T-helper 17 cell (primary cell): ENCODE measurements at regions not wholly inside any gene's neighbourhood (a gene's known extent, or its start where the extent isn't known, plus 50 kb on each side); places are given as distances from the start of the nearest gene placed in this dataset.
A peak's percentile ranks its signal among the peaks of the same experiment; 100 is the strongest.

ENCODE experiments used
- ATAC-seq: fragments of 150-1000 bp; cut with Tn5 transposase; 2 replicates; pipeline ENCODE4 v1.10.0; 2021; ENCODE audit warnings: mild to moderate bottlenecking, moderate library complexity
- DNase-seq, 3 donors: peaks; one replicate each; pipeline versions ENCODE4 v3.0.0 to v3.0.0-alpha.2; 2020 to 2021
- H3K9me3 ChIP-seq: one replicate; pipeline ENCODE4 v1.7.0; 2013; ENCODE audit warnings: low read length, mild to moderate bottlenecking; ENCODE audit not compliant: control insufficient read depth, poor library complexity, severe bottlenecking
- H3K27ac Mint-ChIP-seq: one replicate; pipeline ENCODE4 v1.8.0; 2022; ENCODE audit warnings: mild to moderate bottlenecking, moderate library complexity, mixed read lengths
- H3K27me3 Mint-ChIP-seq: one replicate; pipeline ENCODE4 v1.8.0; 2022; ENCODE audit warnings: mixed read lengths
- H3K36me3 Mint-ChIP-seq: one replicate; pipeline ENCODE4 v1.8.0; 2022; ENCODE audit warnings: low read depth, mixed read lengths
- H3K4me1 Mint-ChIP-seq: one replicate; pipeline ENCODE4 v1.8.0; 2022; ENCODE audit warnings: mild to moderate bottlenecking, mixed read lengths
- H3K4me3 Mint-ChIP-seq: one replicate; pipeline ENCODE4 v1.8.0; 2022; ENCODE audit warnings: mild to moderate bottlenecking, moderate library complexity, mixed read lengths

GRCh38 chr16:62644030-62644812 is 608.0 kb upstream of the CDH8 start:
- Mint-ChIP-seq H3K4me3 (no peak overlapping the region), H3K27ac (no peak overlapping the region), H3K27me3 (no peaks in the 10 kb centered on the region), H3K4me1 (no peaks in the 10 kb centered on the region), H3K36me3 (no peaks in the 10 kb centered on the region)
- ATAC-seq (no peak), DNase-seq (no peak)
- H3K9me3 ChIP-seq = no peaks in the 10 kb centered on the region

DNA sequence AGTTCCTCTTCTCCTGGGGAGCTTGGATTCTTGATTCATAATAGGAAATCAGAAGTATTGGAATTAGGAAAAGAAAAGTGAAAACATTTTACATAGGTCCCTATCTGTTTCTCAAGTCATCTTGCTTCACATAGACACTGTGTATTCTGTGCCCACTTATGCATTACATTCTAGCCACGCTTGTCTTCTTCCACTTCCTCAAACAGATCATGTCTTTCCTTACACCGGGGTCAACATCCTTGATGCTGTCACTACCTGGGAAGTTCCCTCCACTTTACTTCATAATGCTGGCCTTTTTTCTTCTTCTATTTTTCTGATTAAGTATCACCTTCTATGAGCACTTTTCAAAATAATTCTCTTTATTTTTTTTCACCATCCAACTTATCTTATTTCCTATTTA is 606.4 kb upstream of the CDH8 start:
- no peak overlapping the region for H3K27ac Mint-ChIP-seq
- DNase-seq = no peak
- no peak for ATAC-seq
- H3K9me3 ChIP-seq = no peaks in the 10 kb centered on the region
- H3K36me3 Mint-ChIP-seq = no peaks in the 10 kb centered on the region
- H3K4me3 Mint-ChIP-seq = no peak overlapping the region
- no peaks in the 10 kb centered on the region for H3K27me3 Mint-ChIP-seq
- H3K4me1 Mint-ChIP-seq = no peaks in the 10 kb centered on the region

DNA sequence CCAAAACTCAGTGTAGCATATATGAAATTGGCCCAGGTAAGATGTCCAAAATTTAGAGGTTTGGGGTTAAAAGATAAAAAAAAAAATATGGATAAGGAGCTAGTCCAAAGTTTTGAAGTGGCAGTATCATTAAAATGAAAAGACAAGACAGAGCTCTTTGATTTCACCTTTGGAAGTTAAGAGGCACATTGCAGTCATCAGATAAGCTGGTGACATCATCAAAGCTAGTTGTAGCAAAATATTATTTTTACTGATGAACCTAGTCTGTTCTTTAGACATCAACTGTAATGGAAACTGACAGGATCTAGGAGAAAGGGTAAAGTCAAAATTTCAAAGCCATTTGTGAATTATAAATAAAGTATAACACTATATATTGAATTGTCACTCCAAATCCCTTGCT is 603.7 kb upstream of the CDH8 start:
- Mint-ChIP-seq H3K4me1 (no peaks in the 10 kb centered on the region), H3K36me3 (no peaks in the 10 kb centered on the region), H3K27me3 (no peaks in the 10 kb centered on the region), H3K4me3 (no peak overlapping the region), H3K27ac (no peak overlapping the region)
- no peaks in the 10 kb centered on the region for H3K9me3 ChIP-seq
- ATAC-seq (no peak), DNase-seq (no peak)

GRCh38 chr16:62638964-62639870 is 603.0 kb upstream of the CDH8 start:
- no peaks in the 10 kb centered on the region for H3K4me1 Mint-ChIP-seq
- ATAC-seq (peak; percentile 77), DNase-seq (no peak)
- H3K27me3 Mint-ChIP-seq = no peaks in the 10 kb centered on the region
- no peaks in the 10 kb centered on the region for H3K9me3 ChIP-seq
- H3K4me3 Mint-ChIP-seq = no peak overlapping the region
- no peaks in the 10 kb centered on the region for H3K36me3 Mint-ChIP-seq
- H3K27ac Mint-ChIP-seq = no peak overlapping the region

- H3K4me1 Mint-ChIP-seq = no peaks in the 10 kb centered on the region
- no peaks in the 10 kb centered on the region for H3K9me3 ChIP-seq
- H3K27ac Mint-ChIP-seq = no peak overlapping the region
- H3K4me3 Mint-ChIP-seq = no peak overlapping the region
- DNase-seq (no peak), ATAC-seq (no peak)
- no peaks in the 10 kb centered on the region for H3K27me3 Mint-ChIP-seq
- no peaks in the 10 kb centered on the region for H3K36me3 Mint-ChIP-seq
Observed at GRCh38 chr16:62638324-62638911, 602.2 kb upstream of the CDH8 start.

DNA sequence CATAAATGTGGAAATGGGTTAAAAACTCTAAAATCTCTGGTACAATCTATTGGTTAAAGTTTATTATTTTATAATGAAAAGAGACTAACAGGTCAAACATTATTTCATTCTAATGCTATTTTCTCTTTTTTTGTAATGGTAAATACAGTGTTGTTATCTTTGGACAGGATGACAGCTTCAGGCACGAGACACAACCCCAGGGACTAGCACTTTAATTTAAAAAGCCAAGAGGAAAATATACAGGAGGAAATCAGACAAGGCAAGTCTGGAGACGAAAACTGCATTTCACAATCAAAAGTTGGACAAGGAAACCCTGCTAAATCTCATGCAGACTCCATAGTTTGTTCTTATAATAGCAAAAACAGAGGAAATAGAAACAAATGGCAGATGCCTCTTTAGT is 589.1 kb upstream of the CDH8 start:
- H3K4me3 Mint-ChIP-seq = no peak overlapping the region
- H3K27me3 Mint-ChIP-seq = no peaks in the 10 kb centered on the region
- H3K4me1 Mint-ChIP-seq = no peaks in the 10 kb centered on the region
- no peaks in the 10 kb centered on the region for H3K9me3 ChIP-seq
- no peaks in the 10 kb centered on the region for H3K36me3 Mint-ChIP-seq
- no peak overlapping the region for H3K27ac Mint-ChIP-seq
- DNase-seq (no peak), ATAC-seq (no peak)

DNA sequence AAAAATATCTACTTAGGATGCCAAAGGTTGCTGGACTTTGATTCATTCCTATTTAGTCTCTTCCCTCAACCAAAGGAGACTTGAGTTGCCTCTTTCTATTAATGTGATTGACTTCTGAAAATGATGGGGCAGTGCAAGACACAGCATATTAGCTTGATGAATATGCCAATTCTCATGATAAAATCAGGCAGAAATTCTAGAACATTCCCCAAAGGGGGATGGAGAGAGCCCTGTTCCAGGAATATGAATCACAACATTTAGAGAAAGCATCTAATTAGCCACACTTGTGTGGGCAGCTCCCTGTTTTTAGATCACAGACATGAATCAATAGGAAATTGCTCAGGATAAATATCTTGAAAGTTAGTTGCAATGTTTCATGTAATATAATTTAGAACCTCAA is 584.0 kb upstream of the CDH8 start:
- Mint-ChIP-seq H3K36me3 (no peaks in the 10 kb centered on the region), H3K4me1 (no peaks in the 10 kb centered on the region), H3K27me3 (no peaks in the 10 kb centered on the region), H3K27ac (no peak overlapping the region), H3K4me3 (no peak overlapping the region)
- H3K9me3 ChIP-seq = no peaks in the 10 kb centered on the region
- no peak for ATAC-seq
- DNase-seq = no peak

DNA sequence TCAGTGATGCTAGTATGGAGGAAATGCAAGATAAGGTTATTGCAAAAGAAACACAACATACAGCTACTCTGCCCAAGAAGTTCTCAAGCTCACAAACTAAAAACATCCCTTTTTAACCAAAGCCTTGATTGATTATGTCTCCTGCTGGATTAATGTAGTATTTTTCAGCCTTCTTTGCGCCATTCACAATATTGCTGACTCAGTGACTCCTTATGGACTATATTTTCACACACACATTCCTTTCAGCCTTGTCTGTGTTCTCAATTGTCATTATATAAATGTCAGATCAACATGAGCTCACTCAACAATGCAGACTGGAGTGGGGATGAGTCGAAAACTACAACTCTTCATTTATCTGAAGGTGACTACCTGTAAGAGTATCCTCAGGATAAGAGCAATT is 579.3 kb upstream of the CDH8 start:
- H3K9me3 ChIP-seq = no peaks in the 10 kb centered on the region
- DNase-seq = no peak
- no peak overlapping the region for H3K27ac Mint-ChIP-seq
- no peaks in the 10 kb centered on the region for H3K27me3 Mint-ChIP-seq
- no peaks in the 10 kb centered on the region for H3K4me1 Mint-ChIP-seq
- no peak for ATAC-seq
- H3K4me3 Mint-ChIP-seq = no peak overlapping the region
- H3K36me3 Mint-ChIP-seq = no peaks in the 10 kb centered on the region

DNA sequence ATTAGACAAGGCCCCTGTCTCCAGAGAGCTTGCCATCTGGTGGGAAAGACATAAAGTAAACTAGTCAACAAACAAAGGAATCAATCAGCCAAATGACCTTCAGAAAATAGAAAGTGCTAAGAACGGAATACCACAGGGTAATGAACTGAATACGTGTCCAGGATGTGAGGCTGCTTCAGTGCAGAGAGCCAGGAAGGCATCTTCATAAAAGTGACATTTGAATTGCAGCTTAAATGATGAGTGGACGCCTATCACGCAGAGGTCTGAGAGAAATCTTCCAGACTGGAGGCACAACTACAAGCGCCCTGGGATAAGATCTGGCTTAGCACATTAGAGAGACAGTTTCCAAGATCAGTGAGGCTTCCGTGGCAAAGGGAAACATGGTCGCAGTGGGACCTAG is 574.1 kb upstream of the CDH8 start:
- Mint-ChIP-seq H3K4me1 (no peaks in the 10 kb centered on the region), H3K4me3 (no peak overlapping the region), H3K27me3 (no peaks in the 10 kb centered on the region), H3K27ac (no peak overlapping the region), H3K36me3 (no peaks in the 10 kb centered on the region)
- no peaks in the 10 kb centered on the region for H3K9me3 ChIP-seq
- DNase-seq (no peak), ATAC-seq (no peak)

GRCh38 chr16:62602790-62603189 is 566.6 kb upstream of the CDH8 start:
- Mint-ChIP-seq H3K4me1 (no peaks in the 10 kb centered on the region), H3K27ac (no peak overlapping the region), H3K4me3 (no peak overlapping the region), H3K36me3 (no peaks in the 10 kb centered on the region), H3K27me3 (no peaks in the 10 kb centered on the region)
- ATAC-seq (no peak), DNase-seq (no peak)
- peaks cover 4% of the 10 kb centered on the region for H3K9me3 ChIP-seq

GRCh38 chr16:62597875-62598274 is 561.6 kb upstream of the CDH8 start:
- no peak for DNase-seq
- no peak for ATAC-seq
- H3K4me1 Mint-ChIP-seq = no peaks in the 10 kb centered on the region
- H3K36me3 Mint-ChIP-seq = no peaks in the 10 kb centered on the region
- H3K4me3 Mint-ChIP-seq = no peak overlapping the region
- H3K27me3 Mint-ChIP-seq = no peaks in the 10 kb centered on the region
- H3K9me3 ChIP-seq = peaks cover 2% of the 10 kb centered on the region
- H3K27ac Mint-ChIP-seq = no peak overlapping the region

GRCh38 chr16:62596584-62596983 is 560.3 kb upstream of the CDH8 start:
- H3K27me3 Mint-ChIP-seq = no peaks in the 10 kb centered on the region
- H3K36me3 Mint-ChIP-seq = no peaks in the 10 kb centered on the region
- no peak for ATAC-seq
- H3K4me3 Mint-ChIP-seq = no peak overlapping the region
- no peaks in the 10 kb centered on the region for H3K4me1 Mint-ChIP-seq
- no peak for DNase-seq
- no peak overlapping the region for H3K27ac Mint-ChIP-seq
- no peaks in the 10 kb centered on the region for H3K9me3 ChIP-seq

DNA sequence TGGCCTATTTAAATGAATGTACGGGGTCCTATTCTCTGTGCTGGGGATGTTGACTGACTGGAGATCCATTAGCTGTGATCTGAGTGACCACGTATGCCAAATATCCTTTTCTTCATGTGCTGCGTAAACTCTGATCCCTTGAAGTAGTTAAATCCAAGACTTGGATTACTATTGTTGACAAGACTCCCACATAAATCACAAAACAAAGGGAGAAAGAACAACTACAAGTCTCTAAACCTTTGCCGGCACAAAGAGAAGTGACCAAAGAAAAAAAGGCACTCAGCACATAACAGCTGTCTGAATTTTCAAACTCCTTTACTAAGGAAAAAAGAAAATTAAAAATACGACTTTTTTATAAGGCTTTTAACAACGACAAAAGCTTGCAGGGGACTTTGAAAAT is 559.9 kb upstream of the CDH8 start:
- no peaks in the 10 kb centered on the region for H3K4me1 Mint-ChIP-seq
- H3K4me3 Mint-ChIP-seq = no peak overlapping the region
- H3K9me3 ChIP-seq = no peaks in the 10 kb centered on the region
- ATAC-seq (no peak), DNase-seq (no peak)
- no peaks in the 10 kb centered on the region for H3K36me3 Mint-ChIP-seq
- no peak overlapping the region for H3K27ac Mint-ChIP-seq
- no peaks in the 10 kb centered on the region for H3K27me3 Mint-ChIP-seq
